ENCODE measurements at regions not wholly inside any gene's neighbourhood (a gene's known extent, or its start where the extent isn't known, plus 50 kb on each side); places are given as distances from the start of the nearest gene placed in this dataset.
A peak's percentile ranks its signal among the peaks of the same experiment; 100 is the strongest.

DNA sequence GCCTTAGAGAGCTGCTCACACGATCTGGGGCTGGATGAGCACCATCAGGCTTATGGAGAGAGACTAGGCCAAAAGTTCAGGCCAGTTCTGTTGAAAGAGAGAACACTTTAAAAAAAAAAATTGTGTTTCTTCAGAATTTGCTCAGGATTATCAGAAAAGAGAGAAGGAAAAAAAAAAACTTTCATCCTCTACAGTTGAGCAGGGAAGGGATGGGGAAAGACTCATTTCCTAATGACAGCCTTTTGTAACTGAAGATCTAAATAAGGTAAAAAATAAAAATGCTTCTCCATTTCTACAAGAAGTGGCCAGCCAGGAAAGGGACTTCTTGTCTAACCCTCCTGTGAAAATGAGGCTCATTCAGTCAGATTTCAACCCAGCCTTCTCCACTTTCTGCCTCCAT, 134.8 kb downstream of the LY86 start:
- Histone ChIP-seq H3K18ac (ENCODE audit: low read length) (no peak overlapping the region), H3K27me3 (ENCODE audit: insufficient read depth, low read length) (no peaks in the 10 kb centered on the region), H4K8ac (ENCODE audit: low read depth, low read length) (no peak overlapping the region), H4K12ac (ENCODE audit: low read depth, low read length) (no peak overlapping the region), H3K23ac (ENCODE audit: low read length) (no peak overlapping the region), H3K27ac (ENCODE audit: low read depth, low read length) (no peak overlapping the region), H3K9me3 (ENCODE audit: insufficient read depth, low read depth, low read length) (no peaks in the 10 kb centered on the region), H3K4me3 (ENCODE audit: low read depth, low read length) (no peak overlapping the region), H2BK120ac (ENCODE audit: insufficient read depth, low read length, poor library complexity) (no peak overlapping the region), H3K79me1 (ENCODE audit: low read length) (peaks cover 12% of the 10 kb centered on the region), H3K4ac (ENCODE audit: low read depth, low read length) (no peak overlapping the region), H3K14ac (ENCODE audit: low read length) (no peak overlapping the region), H3K9ac (ENCODE audit: low read length) (no peak overlapping the region), H3K79me2 (ENCODE audit: control insufficient read depth, insufficient read depth, low read length, poor library complexity) (no peaks in the 10 kb centered on the region), H3K36me3 (ENCODE audit: control insufficient read depth in 1 of 2, insufficient read depth in 2 of 2, low read length in 2 of 2) (no peaks in the 10 kb centered on the region), H2BK12ac (ENCODE audit: low read length) (peak overlapping the region; percentile 44), H2AK5ac (ENCODE audit: low read length) (no peak overlapping the region), H3K4me2 (ENCODE audit: low read length) (no peak overlapping the region), H4K91ac (ENCODE audit: low read depth, low read length) (no peak overlapping the region), H2BK5ac (ENCODE audit: low read depth, low read length, poor library complexity) (no peak overlapping the region), H2AFZ (ENCODE audit: insufficient read depth, low read length, poor library complexity) (no peak overlapping the region), H3K4me1 (ENCODE audit: control insufficient read depth in 1 of 2, insufficient read depth in 2 of 2, low read length in 2 of 2) (peaks cover 16 to 18% of the 10 kb centered on the region in 2 experiments)
- no CpG with 5 or more reads among the region's 1 CpG for WGBS (ENCODE audit: extremely low coverage, insufficient coverage, insufficient read length)
- DNase-seq, result no peak

DNA sequence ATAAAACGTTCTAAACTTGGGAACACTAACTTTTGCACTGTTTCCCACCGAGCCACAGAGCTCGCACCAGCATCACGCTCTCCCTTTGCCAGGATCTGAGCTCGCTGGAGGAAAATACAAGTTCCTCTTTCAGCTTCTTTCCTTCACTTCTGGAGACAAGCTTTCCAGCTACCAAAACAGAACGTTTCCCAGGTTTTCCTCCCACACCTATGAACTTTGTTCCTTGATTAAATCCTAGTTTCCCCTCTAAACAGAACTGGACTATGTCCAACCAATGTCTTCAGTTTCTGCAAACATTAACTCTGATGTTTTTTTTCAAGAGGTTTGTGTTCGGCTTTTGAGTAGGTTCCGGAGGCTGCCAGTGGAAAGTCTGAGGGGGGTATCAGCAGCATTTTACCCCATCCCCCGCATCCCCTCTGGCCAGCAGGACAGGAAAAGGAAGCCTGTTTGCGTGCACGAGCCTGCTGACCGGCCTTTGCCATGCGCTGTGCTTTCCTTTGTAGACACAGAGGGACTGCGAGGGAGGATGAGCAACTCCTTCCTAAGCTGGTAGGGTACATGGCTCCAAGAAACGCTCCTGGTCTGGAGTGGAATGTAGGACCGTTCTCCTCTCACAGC, 135.5 kb downstream of the LY86 start:
- no peak overlapping the region for H3K4ac ChIP-seq (ENCODE audit: low read depth, low read length)
- H3K79me2 ChIP-seq (ENCODE audit: control insufficient read depth, insufficient read depth, low read length, poor library complexity), result no peaks in the 10 kb centered on the region
- H4K12ac ChIP-seq (ENCODE audit: low read depth, low read length), result no peak overlapping the region
- no peak overlapping the region for H3K14ac ChIP-seq (ENCODE audit: low read length)
- H2BK12ac ChIP-seq (ENCODE audit: low read length), result no peak overlapping the region
- no peak overlapping the region for H2BK5ac ChIP-seq (ENCODE audit: low read depth, low read length, poor library complexity)
- H2AFZ ChIP-seq (ENCODE audit: insufficient read depth, low read length, poor library complexity), result no peak overlapping the region
- H3K4me2 ChIP-seq (ENCODE audit: low read length), result peak overlapping the region; percentile 75
- H3K36me3 ChIP-seq (ENCODE audit: control insufficient read depth in 1 of 2, insufficient read depth in 2 of 2, low read length in 2 of 2), result no peaks in the 10 kb centered on the region
- H4K8ac ChIP-seq (ENCODE audit: low read depth, low read length), result peak overlapping the region; percentile 52
- H3K23ac ChIP-seq (ENCODE audit: low read length), result no peak overlapping the region
- H3K4me1 ChIP-seq (ENCODE audit: control insufficient read depth in 1 of 2, insufficient read depth in 2 of 2, low read length in 2 of 2), result peaks cover 16 to 18% of the 10 kb centered on the region in 2 experiments
- no peak overlapping the region for H3K27ac ChIP-seq (ENCODE audit: low read depth, low read length)
- H3K4me3 ChIP-seq (ENCODE audit: low read depth, low read length), result no peak overlapping the region
- peak overlapping the region; percentile 67 for H4K91ac ChIP-seq (ENCODE audit: low read depth, low read length)
- no peaks in the 10 kb centered on the region for H3K9me3 ChIP-seq (ENCODE audit: insufficient read depth, low read depth, low read length)
- no peak overlapping the region for H3K9ac ChIP-seq (ENCODE audit: low read length)
- H3K18ac ChIP-seq (ENCODE audit: low read length), result no peak overlapping the region
- no peak for DNase-seq
- H3K27me3 ChIP-seq (ENCODE audit: insufficient read depth, low read length), result no peaks in the 10 kb centered on the region
- peaks cover 12% of the 10 kb centered on the region for H3K79me1 ChIP-seq (ENCODE audit: low read length)
- no CpG with 5 or more reads among the region's 16 CpGs for WGBS (ENCODE audit: extremely low coverage, insufficient coverage, insufficient read length)
- no peak overlapping the region for H2BK120ac ChIP-seq (ENCODE audit: insufficient read depth, low read length, poor library complexity)
- no peak overlapping the region for H2AK5ac ChIP-seq (ENCODE audit: low read length)

- peak overlapping the region; percentile 62 for H3K14ac ChIP-seq (ENCODE audit: low read length)
- H2AFZ ChIP-seq (ENCODE audit: insufficient read depth, low read length, poor library complexity), result peak overlapping the region; percentile 81
- peak overlapping the region; percentile 81 for H4K91ac ChIP-seq (ENCODE audit: low read depth, low read length)
- no peak overlapping the region for H3K4ac ChIP-seq (ENCODE audit: low read depth, low read length)
- H3K27me3 ChIP-seq (ENCODE audit: insufficient read depth, low read length), result no peaks in the 10 kb centered on the region
- H3K27ac ChIP-seq (ENCODE audit: low read depth, low read length), result no peak overlapping the region
- H3K4me1 ChIP-seq (ENCODE audit: control insufficient read depth in 1 of 2, insufficient read depth in 2 of 2, low read length in 2 of 2), result peaks cover 16 to 18% of the 10 kb centered on the region in 2 experiments
- peak overlapping the region; percentile 75 for H3K4me2 ChIP-seq (ENCODE audit: low read length)
- no peaks in the 10 kb centered on the region for H3K9me3 ChIP-seq (ENCODE audit: insufficient read depth, low read depth, low read length)
- no peak overlapping the region for H3K9ac ChIP-seq (ENCODE audit: low read length)
- no peak overlapping the region for H3K23ac ChIP-seq (ENCODE audit: low read length)
- peak overlapping the region; percentile 43 for H2BK5ac ChIP-seq (ENCODE audit: low read depth, low read length, poor library complexity)
- peak overlapping the region; percentile 38 for H4K12ac ChIP-seq (ENCODE audit: low read depth, low read length)
- peak overlapping the region; percentile 67 for H2AK5ac ChIP-seq (ENCODE audit: low read length)
- no peak overlapping the region for H3K4me3 ChIP-seq (ENCODE audit: low read depth, low read length)
- peak overlapping the region; percentile 23 for H2BK120ac ChIP-seq (ENCODE audit: insufficient read depth, low read length, poor library complexity)
- peak overlapping the region; percentile 70 for H3K18ac ChIP-seq (ENCODE audit: low read length)
- H2BK12ac ChIP-seq (ENCODE audit: low read length), result peak overlapping the region; percentile 70
- H3K79me2 ChIP-seq (ENCODE audit: control insufficient read depth, insufficient read depth, low read length, poor library complexity), result no peaks in the 10 kb centered on the region
- no peaks in the 10 kb centered on the region for H3K36me3 ChIP-seq (ENCODE audit: control insufficient read depth in 1 of 2, insufficient read depth in 2 of 2, low read length in 2 of 2)
- no CpG with 5 or more reads among the region's 40 CpGs for WGBS (ENCODE audit: extremely low coverage, insufficient coverage, insufficient read length)
- H4K8ac ChIP-seq (ENCODE audit: low read depth, low read length), result peak overlapping the region; percentile 85
- peaks cover 12% of the 10 kb centered on the region for H3K79me1 ChIP-seq (ENCODE audit: low read length)
- DNase-seq, result peak; percentile 50 to 67
These were observed 136.3 kb downstream of the LY86 start for GRCh38 chr6:6724539-6725467.

DNA sequence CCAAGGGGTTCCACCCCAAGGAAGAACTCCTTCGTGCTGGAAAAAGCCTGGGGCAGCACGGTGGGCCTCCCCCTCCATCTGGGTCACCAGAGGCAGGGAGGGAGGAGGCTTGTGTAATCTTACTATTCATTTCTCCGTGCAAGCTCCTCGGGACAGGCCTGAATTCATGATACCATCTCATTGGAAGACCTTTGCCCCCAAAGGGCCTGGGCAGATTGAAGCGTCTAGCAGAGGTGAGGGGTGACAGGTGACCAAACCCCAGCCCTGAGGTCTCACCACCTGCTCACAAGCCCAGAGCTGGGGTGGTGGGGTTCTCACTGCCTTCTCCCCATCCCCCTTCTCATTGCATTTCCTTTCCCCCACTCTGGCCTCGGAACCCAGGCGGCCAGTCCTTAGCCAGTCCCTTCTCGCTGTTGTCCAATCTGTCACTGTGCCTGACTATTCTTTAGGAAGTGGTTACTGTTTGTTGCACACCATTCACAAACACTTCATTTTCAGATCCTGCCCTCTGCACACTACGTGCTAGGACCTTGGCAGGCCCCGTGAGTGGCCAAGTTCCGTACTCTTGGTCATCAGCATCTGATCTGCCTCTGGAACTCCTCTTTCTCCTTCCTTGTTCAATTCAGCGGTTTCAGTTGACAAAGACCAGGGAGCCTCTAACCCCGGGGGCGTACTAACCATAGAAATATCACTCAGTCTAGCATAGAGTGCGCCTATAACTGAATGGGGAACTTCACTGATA, 137.1 kb downstream of the LY86 start:
- H2BK12ac ChIP-seq (ENCODE audit: low read length), result peak overlapping the region; percentile 70
- no peak overlapping the region for H3K4me3 ChIP-seq (ENCODE audit: low read depth, low read length)
- no CpG with 5 or more reads among the region's 15 CpGs for WGBS (ENCODE audit: extremely low coverage, insufficient coverage, insufficient read length)
- no peak overlapping the region for H2BK5ac ChIP-seq (ENCODE audit: low read depth, low read length, poor library complexity)
- no peak overlapping the region for H3K4ac ChIP-seq (ENCODE audit: low read depth, low read length)
- H3K79me2 ChIP-seq (ENCODE audit: control insufficient read depth, insufficient read depth, low read length, poor library complexity), result no peaks in the 10 kb centered on the region
- H2AK5ac ChIP-seq (ENCODE audit: low read length), result peak overlapping the region; percentile 42
- H3K27me3 ChIP-seq (ENCODE audit: insufficient read depth, low read length), result no peaks in the 10 kb centered on the region
- peak overlapping the region; percentile 75 for H3K4me2 ChIP-seq (ENCODE audit: low read length)
- H4K8ac ChIP-seq (ENCODE audit: low read depth, low read length), result peak overlapping the region; percentile 19
- H3K9ac ChIP-seq (ENCODE audit: low read length), result no peak overlapping the region
- peak overlapping the region; percentile 62 for H3K14ac ChIP-seq (ENCODE audit: low read length)
- peak overlapping the region; percentile 23 for H2BK120ac ChIP-seq (ENCODE audit: insufficient read depth, low read length, poor library complexity)
- H3K23ac ChIP-seq (ENCODE audit: low read length), result no peak overlapping the region
- H2AFZ ChIP-seq (ENCODE audit: insufficient read depth, low read length, poor library complexity), result peak overlapping the region; percentile 45
- peak overlapping the region; percentile 81 for H4K91ac ChIP-seq (ENCODE audit: low read depth, low read length)
- H3K79me1 ChIP-seq (ENCODE audit: low read length), result peaks cover 12% of the 10 kb centered on the region
- H3K18ac ChIP-seq (ENCODE audit: low read length), result peak overlapping the region; percentile 29
- peak overlapping the region; percentile 11 for H3K27ac ChIP-seq (ENCODE audit: low read depth, low read length)
- no peaks in the 10 kb centered on the region for H3K9me3 ChIP-seq (ENCODE audit: insufficient read depth, low read depth, low read length)
- peaks cover 16 to 18% of the 10 kb centered on the region in 2 experiments for H3K4me1 ChIP-seq (ENCODE audit: control insufficient read depth in 1 of 2, insufficient read depth in 2 of 2, low read length in 2 of 2)
- peak; percentile 17 to 23 for DNase-seq
- H3K36me3 ChIP-seq (ENCODE audit: control insufficient read depth in 1 of 2, insufficient read depth in 2 of 2, low read length in 2 of 2), result no peaks in the 10 kb centered on the region
- peak overlapping the region; percentile 4 for H4K12ac ChIP-seq (ENCODE audit: low read depth, low read length)
